ENCODE measurements at regions not wholly inside any gene's neighbourhood (a gene's known extent, or its start where the extent isn't known, plus 50 kb on each side); places are given as distances from the start of the nearest gene placed in this dataset.
"Not testable (repeated sequence)": the region's sequence is repeated elsewhere in the genome, so short reads cannot be mapped to it uniquely, and the experiment has no call there.

DNA sequence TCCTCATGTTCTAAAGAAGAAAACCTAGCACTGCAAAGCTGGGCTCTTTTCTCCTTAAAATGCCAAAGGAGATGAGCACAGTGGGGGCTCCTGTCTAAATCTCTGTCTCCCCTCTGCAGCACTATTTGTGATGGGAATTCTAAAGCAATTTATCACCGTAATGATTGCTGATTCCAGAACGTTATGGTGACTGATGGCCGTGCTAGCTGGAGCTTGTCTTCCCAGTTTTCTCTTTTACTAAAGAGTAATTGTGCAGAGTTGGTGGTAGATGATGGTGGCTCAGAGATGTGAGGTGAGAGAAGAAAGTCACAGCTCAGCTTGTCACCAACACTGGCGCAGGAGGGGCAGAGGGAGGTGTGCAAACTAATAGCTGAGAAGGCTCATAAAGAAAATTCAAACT lies 60.7 kb upstream of the ATP2B4 start:
- no peaks in the 10 kb centered on the region for H3K9me3 ChIP-seq
- H3K27ac ChIP-seq, result no peak overlapping the region
- TF ChIP-seq POLR2A (IDR thresholded peaks at IDR 0.05), result no peak
- TF ChIP-seq EP300 (IDR thresholded peaks at IDR 0.05), result no peak
- TF ChIP-seq POLR2AphosphoS5 (IDR thresholded peaks at IDR 0.05), result no peak
- TF ChIP-seq, protein P1, sequence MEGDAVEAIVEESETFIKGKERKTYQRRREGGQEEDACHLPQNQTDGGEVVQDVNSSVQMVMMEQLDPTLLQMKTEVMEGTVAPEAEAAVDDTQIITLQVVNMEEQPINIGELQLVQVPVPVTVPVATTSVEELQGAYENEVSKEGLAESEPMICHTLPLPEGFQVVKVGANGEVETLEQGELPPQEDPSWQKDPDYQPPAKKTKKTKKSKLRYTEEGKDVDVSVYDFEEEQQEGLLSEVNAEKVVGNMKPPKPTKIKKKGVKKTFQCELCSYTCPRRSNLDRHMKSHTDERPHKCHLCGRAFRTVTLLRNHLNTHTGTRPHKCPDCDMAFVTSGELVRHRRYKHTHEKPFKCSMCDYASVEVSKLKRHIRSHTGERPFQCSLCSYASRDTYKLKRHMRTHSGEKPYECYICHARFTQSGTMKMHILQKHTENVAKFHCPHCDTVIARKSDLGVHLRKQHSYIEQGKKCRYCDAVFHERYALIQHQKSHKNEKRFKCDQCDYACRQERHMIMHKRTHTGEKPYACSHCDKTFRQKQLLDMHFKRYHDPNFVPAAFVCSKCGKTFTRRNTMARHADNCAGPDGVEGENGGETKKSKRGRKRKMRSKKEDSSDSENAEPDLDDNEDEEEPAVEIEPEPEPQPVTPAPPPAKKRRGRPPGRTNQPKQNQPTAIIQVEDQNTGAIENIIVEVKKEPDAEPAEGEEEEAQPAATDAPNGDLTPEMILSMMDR (IDR thresholded peaks at IDR 0.05), result no peak
- H3K4me3 ChIP-seq, result no peak overlapping the region
- no peaks in the 10 kb centered on the region for H3K36me3 ChIP-seq
- H3K4me1 ChIP-seq, result no peaks in the 10 kb centered on the region
- no peaks in the 10 kb centered on the region for H3K27me3 ChIP-seq
- 59 to 82% (median 74%) methylated on average over 4 of the region's 4 CpGs for WGBS, 5 donors
- DNase-seq, result no peak
- intact Hi-C loops (cut with DNase I; ENCODE audit: low total_unique reads), result no loop called here

DNA sequence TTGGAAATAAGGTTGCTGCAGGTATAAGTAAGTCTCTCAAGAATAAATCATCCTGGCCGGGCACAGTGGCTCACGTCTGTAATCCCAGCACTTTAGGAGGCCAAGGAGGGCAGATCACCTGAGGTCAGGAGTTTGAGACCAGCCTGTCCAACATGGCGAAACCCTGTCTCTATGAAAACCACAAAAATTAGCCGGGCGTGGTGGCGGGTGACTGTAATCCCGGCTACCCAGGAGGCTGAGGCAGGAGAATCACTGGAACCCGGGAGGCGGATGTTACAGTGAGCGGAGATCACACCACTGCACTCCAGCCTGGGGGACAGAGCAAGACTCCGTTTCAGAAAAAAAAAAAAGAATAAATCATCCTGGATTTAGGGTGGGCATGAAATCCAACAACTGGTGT lies 59.7 kb upstream of the ATP2B4 start:
- H3K9me3 ChIP-seq; H3K27ac ChIP-seq; H3K4me1 ChIP-seq; intact Hi-C loops (cut with DNase I; ENCODE audit: low total_unique reads); H3K27me3 ChIP-seq; H3K36me3 ChIP-seq; DNase-seq; H3K4me3 ChIP-seq: not testable (repeated sequence)
- WGBS, 5 donors, result 93 to 94% (median 94%) methylated on average over 11 of the region's 11 CpGs

DNA sequence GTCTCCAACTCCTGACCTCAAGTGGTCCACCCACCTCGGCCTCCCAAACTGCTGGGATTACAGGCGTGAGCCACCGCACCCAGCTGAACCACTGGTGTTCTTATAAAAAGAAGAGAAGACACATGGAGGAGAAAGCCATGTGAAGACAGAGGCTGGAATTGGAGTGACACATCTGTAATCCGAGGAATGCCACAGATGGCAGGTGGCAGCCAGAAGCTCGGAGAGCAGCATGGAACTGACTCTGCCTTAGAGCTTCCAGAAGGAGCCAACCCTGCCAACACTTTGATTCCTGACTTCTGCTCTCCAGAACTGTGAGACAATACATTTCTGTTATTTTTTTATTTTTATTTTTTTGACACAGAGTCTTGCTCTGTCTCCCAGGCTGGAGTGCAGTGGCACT lies 59.0 kb upstream of the ATP2B4 start:
- WGBS, 5 donors, result 86 to 98% (median 90%) methylated on average over 5 of the region's 5 CpGs
- H3K27ac ChIP-seq, result no peak overlapping the region
- no peak overlapping the region for H3K4me3 ChIP-seq
- TF ChIP-seq EP300 (IDR thresholded peaks at IDR 0.05) (no peak), POLR2AphosphoS5 (IDR thresholded peaks at IDR 0.05) (no peak), POLR2A (IDR thresholded peaks at IDR 0.05) (no peak)
- TF ChIP-seq, protein P1 (IDR thresholded peaks at IDR 0.05), result no peak
- no peaks in the 10 kb centered on the region for H3K27me3 ChIP-seq
- intact Hi-C loops (cut with DNase I; ENCODE audit: low total_unique reads), result no loop called here
- no peaks in the 10 kb centered on the region for H3K36me3 ChIP-seq
- DNase-seq, result no peak
- no peaks in the 10 kb centered on the region for H3K9me3 ChIP-seq
- H3K4me1 ChIP-seq, result no peaks in the 10 kb centered on the region

DNA sequence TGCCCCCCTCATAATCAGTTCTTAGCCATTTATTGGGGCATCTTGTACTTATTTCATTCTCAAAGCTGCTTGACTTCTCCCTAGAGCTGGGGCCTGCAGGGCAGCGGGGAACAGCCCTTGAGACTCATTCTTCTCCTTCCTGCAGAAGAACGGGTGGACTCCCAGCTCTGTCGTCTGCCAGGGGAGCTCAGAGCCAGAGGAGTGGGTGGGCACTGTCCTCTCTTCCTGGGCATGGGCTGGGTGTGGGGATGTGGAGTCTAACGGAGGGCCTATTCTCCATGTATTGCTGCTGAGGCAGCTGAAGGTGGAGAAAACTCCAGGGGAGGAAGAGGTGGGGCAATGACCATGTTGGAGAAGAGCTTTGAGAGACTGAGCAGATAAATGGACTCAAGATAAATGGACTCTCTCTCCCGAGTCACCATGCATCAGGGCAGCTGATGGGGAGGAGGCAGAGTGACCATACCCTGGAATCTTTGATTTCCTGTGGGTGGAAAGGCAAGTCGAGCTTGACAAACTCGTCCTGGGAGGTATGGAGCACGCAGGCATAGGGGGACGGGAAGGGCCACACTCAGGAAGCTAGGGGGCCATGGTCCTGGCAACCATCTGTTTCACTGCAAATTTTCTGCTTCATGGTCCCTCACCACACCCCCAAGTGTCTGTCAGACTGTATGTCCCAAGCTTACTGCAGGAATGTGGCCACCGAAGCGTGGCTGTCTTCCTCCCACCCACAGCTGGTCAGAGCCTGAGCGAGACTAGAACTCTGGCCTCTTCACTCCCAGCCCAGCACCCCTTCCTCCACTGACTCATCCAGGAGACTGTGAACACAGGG lies 56.9 kb upstream of the ATP2B4 start:
- Histone ChIP-seq H3K9me3 (no peaks in the 10 kb centered on the region), H3K4me3 (no peak overlapping the region), H3K36me3 (no peaks in the 10 kb centered on the region), H3K27ac (no peak overlapping the region), H3K4me1 (no peaks in the 10 kb centered on the region), H3K27me3 (no peaks in the 10 kb centered on the region)
- DNase-seq, result no peak
- 67 to 88% (median 78%) methylated on average over 11 to 12 of the region's 12 CpGs for WGBS, 5 donors
- intact Hi-C loops (cut with DNase I; ENCODE audit: low total_unique reads), result no loop called here
- TF ChIP-seq EP300 (IDR thresholded peaks at IDR 0.05) (no peak), POLR2A (IDR thresholded peaks at IDR 0.05) (no peak), POLR2AphosphoS5 (IDR thresholded peaks at IDR 0.05) (no peak)
- TF ChIP-seq, protein P1 (IDR thresholded peaks at IDR 0.05), result no peak

DNA sequence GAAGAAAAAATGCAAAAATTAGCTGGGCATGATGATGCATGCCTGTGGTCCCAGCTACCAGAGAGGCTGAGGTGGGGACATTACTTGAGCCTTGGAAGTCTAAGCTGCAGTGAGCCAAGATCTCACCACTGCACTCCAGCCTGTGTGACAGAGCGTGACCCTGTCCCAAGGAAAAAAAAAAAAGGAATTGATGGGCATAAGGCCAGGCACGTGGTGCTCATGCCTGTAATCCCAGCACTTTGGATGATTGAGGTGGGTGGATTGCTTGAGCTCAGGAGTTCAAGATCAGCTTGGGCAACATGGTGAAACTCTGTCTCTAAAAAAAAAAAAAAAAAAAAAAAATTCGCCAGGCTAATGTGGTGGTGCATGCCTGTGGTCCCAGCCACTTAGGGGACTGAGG lies 55.8 kb upstream of the ATP2B4 start:
- intact Hi-C loops (cut with DNase I; ENCODE audit: low total_unique reads), result no loop called here
- Histone ChIP-seq H3K27me3 (no peaks in the 10 kb centered on the region), H3K36me3 (no peaks in the 10 kb centered on the region), H3K9me3 (no peaks in the 10 kb centered on the region), H3K4me3 (no peak overlapping the region), H3K4me1 (no peaks in the 10 kb centered on the region), H3K27ac (no peak overlapping the region)
- WGBS, 5 donors, result 70 to 77% (median 74%) methylated on average over 3 of the region's 3 CpGs
- DNase-seq, result no peak
- TF ChIP-seq POLR2A (IDR thresholded peaks at IDR 0.05) (no peak), EP300 (IDR thresholded peaks at IDR 0.05) (no peak), POLR2AphosphoS5 (IDR thresholded peaks at IDR 0.05) (no peak)
- TF ChIP-seq, protein P1 (IDR thresholded peaks at IDR 0.05), result no peak
